Activated CD4-positive, alpha-beta T cell treated with anti-CD3 and anti-CD28 coated beads, Interleukin-2, Interleukin-4, amounts not matched to agents 100 ng/mL and 50 ng/mL, durations not matched to agents 16 hours and 8 hours (primary cell): ENCODE measurements at regions not wholly inside any gene's neighbourhood (a gene's known extent, or its start where the extent isn't known, plus 50 kb on each side); places are given as distances from the start of the nearest gene placed in this dataset.
A peak's percentile ranks its signal among the peaks of the same experiment; 100 is the strongest.

Experiments used
- DNase-seq: peaks from one replicate; pipeline ENCODE4 v3.0.0-alpha.2; 2020; ENCODE audit warnings: low spot score

DNA sequence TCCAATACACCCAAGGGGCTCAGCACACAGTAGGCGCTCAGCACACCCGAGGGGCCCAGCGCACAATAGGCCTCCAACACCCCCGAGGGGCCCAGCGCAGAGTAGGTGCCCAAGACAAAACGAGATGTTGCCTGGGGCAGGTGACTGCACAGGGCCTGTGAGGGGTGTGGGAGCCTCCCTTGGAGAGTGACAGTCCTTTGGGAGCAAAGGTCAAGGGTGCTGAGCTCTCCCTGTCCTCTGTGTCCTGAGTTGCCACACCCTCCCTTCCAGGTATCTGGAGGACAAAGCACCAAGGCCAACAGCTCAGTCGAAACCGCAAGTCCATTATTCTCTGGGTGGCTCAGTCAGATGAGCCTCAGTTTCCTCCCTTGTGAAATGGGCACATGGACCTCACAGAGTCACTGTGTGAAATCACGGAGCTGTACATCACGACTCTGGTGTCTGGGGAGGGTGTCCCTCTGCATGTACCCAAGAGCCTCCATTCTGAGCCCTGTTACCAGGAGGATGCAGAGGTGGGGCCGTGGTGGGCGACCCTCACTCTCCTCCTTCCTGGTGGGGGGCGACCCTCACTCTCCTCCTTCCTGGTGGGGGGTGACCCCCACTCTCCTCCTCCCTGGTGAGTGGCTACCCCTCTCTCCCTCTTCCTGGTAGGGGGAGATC, 81.3 kb downstream of the FOXL3 start:
- DNase-seq: no peak

- no peak for DNase-seq
Measured at GRCh38 chr7:371779-372545, 82.0 kb downstream of the FOXL3 start.

DNA sequence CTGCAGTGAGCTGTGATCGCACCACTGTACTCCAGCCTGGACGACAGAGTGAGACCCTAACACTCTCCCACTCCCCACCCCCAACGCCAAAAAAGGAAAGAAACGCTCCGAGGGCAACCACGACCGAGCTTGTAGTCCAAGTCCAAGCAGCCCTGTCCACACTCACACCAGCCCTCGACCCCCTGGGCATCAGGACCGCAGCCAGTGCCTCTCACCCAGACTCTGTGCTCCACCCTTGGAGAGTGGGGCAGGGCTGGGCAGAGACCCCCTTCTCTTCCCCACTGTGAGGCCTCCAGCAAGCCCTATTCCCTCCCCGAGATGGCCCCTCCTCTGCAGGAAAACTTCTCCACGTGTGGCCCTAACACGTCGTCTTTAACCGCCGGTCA, 82.6 kb downstream of the FOXL3 start:
- no peak for DNase-seq

- no peak for DNase-seq
Measured at GRCh38 chr7:372932-373791, 83.2 kb downstream of the FOXL3 start.

DNA sequence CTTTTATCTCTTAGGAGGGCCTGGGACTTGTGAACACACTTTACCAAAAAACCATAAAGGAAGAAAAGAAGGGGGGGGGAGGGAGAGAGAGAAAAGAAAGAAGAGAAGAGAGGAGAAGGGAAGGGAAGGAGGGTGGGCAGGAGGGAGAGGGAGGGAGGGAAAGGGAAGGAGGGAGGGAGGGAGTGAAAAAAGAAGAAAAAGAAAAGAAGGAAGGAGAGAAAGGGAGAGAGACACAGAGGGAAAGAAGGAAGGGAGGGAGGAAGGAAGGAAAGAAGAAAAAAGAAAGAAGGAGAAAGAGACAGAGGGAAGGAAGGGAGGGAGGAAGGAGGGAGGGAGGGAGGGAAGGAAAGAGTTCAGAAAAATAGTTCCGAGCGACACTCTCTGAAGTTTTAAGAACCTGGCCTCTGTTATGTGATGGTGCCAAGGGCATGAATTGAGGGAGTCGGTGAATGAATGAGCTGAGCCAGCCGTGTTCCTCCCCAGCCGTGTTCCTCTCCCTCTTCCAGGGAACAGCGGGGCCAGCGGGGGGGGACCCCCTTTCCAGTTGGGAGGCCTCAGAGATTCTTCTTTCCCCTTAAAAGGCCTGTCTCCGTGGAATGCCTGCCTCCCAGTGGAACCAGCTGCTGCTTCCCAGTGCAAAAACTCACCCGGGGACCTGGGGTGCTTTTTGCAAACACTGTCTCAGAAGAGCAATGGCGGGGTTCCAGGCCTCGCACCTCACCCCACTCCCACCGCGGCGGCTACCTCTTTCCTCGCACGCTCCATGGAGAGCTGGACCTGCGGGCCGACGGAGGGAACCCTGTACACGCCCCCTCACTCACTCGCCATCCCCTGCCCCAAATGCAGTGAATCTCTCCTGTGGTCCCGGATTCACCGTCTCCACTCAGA, 84.1 kb downstream of the FOXL3 start:
- DNase-seq: no peak

GRCh38 chr7:374706-375311, 84.8 kb downstream of the FOXL3 start:
- DNase-seq: no peak

DNA sequence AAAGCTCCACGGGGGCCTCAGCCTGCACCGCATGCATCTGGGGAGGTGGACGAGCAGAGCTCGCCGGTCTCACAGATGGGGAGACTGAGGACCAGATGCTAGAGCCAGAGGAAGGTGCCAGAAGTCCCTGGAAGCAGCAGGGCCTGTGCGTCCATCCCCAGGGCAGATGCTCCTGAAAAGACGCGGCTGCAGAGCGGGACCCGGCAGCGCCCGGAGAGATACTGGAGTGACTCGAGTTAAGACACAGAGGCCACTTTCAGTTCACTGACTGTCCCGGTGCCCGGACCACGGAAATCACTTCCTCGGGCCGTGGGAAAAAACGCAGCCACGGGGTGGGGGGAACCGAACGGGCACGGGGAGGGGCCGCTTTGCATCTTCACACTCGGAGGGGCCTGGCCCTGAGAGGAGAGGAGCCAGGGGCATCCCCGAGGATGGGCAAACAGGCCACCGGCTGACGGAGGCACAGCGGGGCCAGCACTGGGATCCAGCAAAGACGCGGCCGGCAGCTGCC, 85.4 kb downstream of the FOXL3 start:
- DNase-seq: no peak

- DNase-seq: no peak
Measured at GRCh38 chr7:375901-376305, 85.9 kb downstream of the FOXL3 start.

DNA sequence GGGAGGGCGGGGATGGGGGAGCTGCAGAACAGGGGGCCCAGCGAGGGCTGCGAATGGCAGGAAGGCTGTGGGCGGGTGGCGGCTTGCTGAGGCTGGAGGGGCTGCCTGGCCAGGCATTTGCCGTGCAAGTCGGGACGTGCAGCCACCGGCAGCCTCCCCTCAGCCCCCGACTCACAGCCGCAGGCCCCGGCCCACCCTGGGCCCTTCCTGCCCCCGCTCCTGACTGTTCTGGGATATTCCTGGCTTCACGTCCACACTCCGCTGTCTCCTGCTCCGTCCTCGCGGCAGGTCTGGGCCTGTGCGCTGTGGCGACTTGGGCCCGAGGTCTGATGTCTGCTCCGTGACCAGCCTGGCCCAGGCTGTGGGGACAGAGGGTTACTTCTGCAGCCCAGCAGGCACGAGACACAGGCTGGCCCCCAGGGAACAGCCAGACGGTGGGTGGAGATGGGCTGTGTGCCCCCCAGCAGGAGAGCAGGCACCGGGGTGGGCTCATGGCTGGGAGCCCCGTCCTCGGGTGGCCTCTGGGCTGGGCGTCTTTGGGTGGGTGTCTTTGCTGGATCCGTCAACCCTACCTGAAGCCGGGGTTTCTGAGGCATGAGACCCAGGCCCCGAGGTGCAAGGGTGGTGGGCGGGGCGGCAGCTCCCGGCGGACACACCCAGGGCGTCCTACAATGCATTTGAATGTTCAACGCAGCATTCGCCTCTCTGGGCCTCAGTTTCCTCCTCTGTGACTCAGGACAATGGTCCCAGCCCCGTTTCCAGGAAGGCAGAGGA, 86.5 kb downstream of the FOXL3 start:
- no peak for DNase-seq

- no peak for DNase-seq
Measured at GRCh38 chr7:377080-378040, 87.4 kb downstream of the FOXL3 start.

DNA sequence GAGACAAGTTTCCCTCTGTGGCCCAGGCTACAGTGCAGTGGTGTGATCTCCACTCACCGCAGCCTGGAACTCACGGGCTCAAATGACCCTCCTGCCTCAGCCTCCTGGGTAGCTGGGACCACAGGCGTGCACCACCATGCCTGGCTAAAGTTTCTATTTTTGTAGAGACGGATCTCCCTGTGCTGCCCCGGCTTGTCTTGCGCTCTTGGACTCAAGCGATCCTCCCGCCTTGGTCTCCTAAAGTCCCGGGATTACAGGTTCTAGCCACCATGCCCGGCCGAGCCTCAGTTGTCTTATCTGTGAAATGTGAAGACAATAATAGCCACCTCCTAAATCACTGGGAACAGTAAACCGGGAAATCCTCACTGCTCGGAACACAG, 88.1 kb downstream of the FOXL3 start:
- DNase-seq: no peak

- DNase-seq: no peak
Measured at GRCh38 chr7:378551-379455, 88.8 kb downstream of the FOXL3 start.

- DNase-seq: no peak
Measured at GRCh38 chr7:379456-380138, 89.6 kb downstream of the FOXL3 start.

GRCh38 chr7:380139-380485, 90.1 kb downstream of the FOXL3 start:
- DNase-seq: no peak

GRCh38 chr7:380711-381210, 90.8 kb downstream of the FOXL3 start:
- no peak for DNase-seq

DNA sequence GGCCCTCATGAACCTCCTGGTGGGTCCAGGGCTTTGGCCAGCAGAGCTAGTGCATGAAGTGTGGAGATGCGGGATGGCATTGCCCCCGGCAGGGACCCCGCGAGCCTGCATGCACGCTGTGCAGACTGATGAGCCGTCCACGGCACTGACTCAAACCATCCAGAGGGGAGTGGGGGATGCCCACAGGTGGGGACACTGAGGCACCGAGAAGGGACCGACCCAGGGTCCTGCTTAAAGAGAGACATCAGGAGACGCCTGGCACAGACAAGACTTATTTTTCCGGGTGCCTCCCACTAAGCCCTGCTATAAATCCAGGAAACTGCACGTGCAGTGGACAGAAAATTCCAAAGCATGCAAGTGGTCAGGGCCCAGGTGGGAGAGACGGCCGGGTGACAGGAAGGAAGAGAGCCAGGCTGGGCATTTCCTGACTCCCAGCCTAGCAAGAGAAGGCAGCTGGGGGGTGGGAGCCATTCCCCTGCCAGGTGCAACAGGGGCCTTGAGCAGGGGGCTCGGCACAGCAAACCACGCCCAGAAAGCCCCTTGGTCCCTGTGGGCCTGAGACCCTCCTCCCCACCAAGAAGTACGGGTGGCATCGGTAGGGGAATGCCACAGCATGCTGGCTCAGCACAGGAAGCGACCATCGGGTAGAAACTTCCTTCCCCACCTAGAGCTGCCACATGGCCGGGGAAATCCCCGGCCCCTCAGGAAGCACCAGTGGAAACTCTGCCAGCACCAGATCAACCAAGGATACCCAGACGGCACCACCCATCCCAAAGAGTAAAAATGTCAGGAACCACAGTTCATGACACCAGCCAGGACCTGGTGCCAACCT, 91.5 kb downstream of the FOXL3 start:
- peak; percentile 27 for DNase-seq

DNA sequence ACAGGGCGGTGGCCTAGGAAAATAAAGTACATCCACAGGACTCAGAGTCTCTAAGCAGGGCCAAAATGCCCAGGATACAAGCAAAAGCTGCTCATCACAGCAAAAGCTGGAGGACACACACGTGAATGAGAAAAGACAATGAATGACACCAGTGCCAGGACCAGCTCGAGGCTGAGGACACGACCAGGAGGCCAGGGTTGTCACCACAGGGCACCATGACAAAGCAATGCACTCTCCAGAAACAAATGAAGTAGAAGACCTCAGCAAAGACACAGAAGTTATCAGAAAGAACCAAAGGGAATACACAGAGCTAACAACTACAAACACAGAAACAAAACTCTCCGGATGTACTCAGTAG, 92.1 kb downstream of the FOXL3 start:
- DNase-seq: no peak
